Fibroblast of lung (primary cell): ENCODE measurements at regions not wholly inside any gene's neighbourhood (a gene's known extent, or its start where the extent isn't known, plus 50 kb on each side); places are given as distances from the start of the nearest gene placed in this dataset.

Experiments
- CTCF ChIP-seq, 2 donors: IDR thresholded peaks in 1 of 2; conservative IDR thresholded peaks in 1 of 2; 1 replicate in 1 of 2; 2 replicates in 1 of 2; pipeline ENCODE4 v1.5.1; 2011 to 2012; ENCODE audit warnings: low read length in 2 of 2, control low read depth in 1 of 2, inconsistent platforms in 1 of 2, low read depth in 1 of 2, mild to moderate bottlenecking in 1 of 2
- EZH2 ChIP-seq: IDR thresholded peaks from 2 replicates; pipeline ENCODE4 v1.5.1; 2012; ENCODE audit warnings: low read length, control low read depth, mild to moderate bottlenecking; ENCODE audit errors: missing control alignments

- TF ChIP-seq EZH2 (no peak), CTCF (conservative IDR thresholded peaks at IDR 0.05 in 1 of 2, IDR thresholded peaks at IDR 0.05 in 1 of 2; ENCODE audit: low read depth in 1 of 2, low read length in 2 of 2) (no peak)
These were observed 311.6 kb upstream of the GRM7 start for GRCh38 chr3:6549296-6549695.
